Fibroblast of villous mesenchyme (primary cell): ENCODE measurements at regions not wholly inside any gene's neighbourhood (a gene's known extent, or its start where the extent isn't known, plus 50 kb on each side); places are given as distances from the start of the nearest gene placed in this dataset.

Experiments
- DNase-seq: peaks from one replicate; pipeline ENCODE4 v3.0.0-alpha.2; 2010; ENCODE audit warnings: low read depth
- H3K4me3 ChIP-seq: 2 replicates; pipeline ENCODE4 v1.5.1; 2011; ENCODE audit warnings: low read depth, mild to moderate bottlenecking, low read length
- CTCF ChIP-seq: IDR thresholded peaks from 2 replicates; pipeline ENCODE4 v1.5.1; 2012; ENCODE audit warnings: low read depth, mild to moderate bottlenecking, low read length; ENCODE audit not compliant: insufficient read depth

GRCh38 chr2:21268197-21268877 lies 144.6 kb downstream of the TDRD15 start:
- no peak for TF ChIP-seq CTCF
- no peak overlapping the region for H3K4me3 ChIP-seq
- no peak for DNase-seq

- no peak for TF ChIP-seq CTCF
- no peak for DNase-seq
- no peak overlapping the region for H3K4me3 ChIP-seq
Measured at GRCh38 chr2:21268878-21269224, 145.1 kb downstream of the TDRD15 start.

- TF ChIP-seq CTCF = no peak
- DNase-seq = no peak
- no peak overlapping the region for H3K4me3 ChIP-seq
Measured at GRCh38 chr2:21269382-21269781, 145.6 kb downstream of the TDRD15 start.

- H3K4me3 ChIP-seq = no peak overlapping the region
- DNase-seq = no peak
- no peak for TF ChIP-seq CTCF
Measured at GRCh38 chr2:21270083-21270491, 146.3 kb downstream of the TDRD15 start.

- DNase-seq = peak; percentile 4
- H3K4me3 ChIP-seq = no peak overlapping the region
- no peak for TF ChIP-seq CTCF
Measured at GRCh38 chr2:21270708-21271122, 146.9 kb downstream of the TDRD15 start.

- TF ChIP-seq CTCF = no peak
- DNase-seq = no peak
- no peak overlapping the region for H3K4me3 ChIP-seq
Measured at GRCh38 chr2:21276163-21276562, 152.4 kb downstream of the TDRD15 start.
